Smooth muscle cell (in vitro differentiated cells): ENCODE measurements at regions not wholly inside any gene's neighbourhood (a gene's known extent, or its start where the extent isn't known, plus 50 kb on each side); places are given as distances from the start of the nearest gene placed in this dataset.

ENCODE experiments used
- DNase-seq: peaks from one replicate; lab custom pipeline; 2025; ENCODE audit not compliant: unreplicated experiment; lab: John Stamatoyannopoulos, UW
- H2AFZ ChIP-seq: fragments of 200-600 bp; sonication (generic); 2 replicates; pipeline ENCODE4 v1.6.0; 2016; ENCODE audit warnings: antibody characterized with exemption, low read depth, mild to moderate bottlenecking
- H3F3A ChIP-seq: fragments of 200-600 bp; sonication (generic); 2 replicates; pipeline ENCODE4 v1.6.0; 2017; ENCODE audit warnings: antibody characterized with exemption, low read depth
- H3K27ac ChIP-seq: fragments of 200-600 bp; sonication (generic); 2 replicates; pipeline ENCODE4 v1.5.1; 2016; ENCODE audit warnings: low read depth, mild to moderate bottlenecking
- H3K27me3 ChIP-seq: fragments of 200-600 bp; sonication (generic); 2 replicates; pipeline ENCODE4 v1.6.1; 2016; ENCODE audit warnings: low read depth, mild to moderate bottlenecking
- H3K36me3 ChIP-seq: fragments of 200-600 bp; sonication (generic); 2 replicates; pipeline ENCODE4 v1.5.1; 2016; ENCODE audit warnings: low read depth
- H3K4me1 ChIP-seq: fragments of 200-600 bp; sonication (generic); 2 replicates; pipeline ENCODE4 v1.5.1; 2016; ENCODE audit warnings: low read depth
- H3K4me2 ChIP-seq: fragments of 200-600 bp; sonication (generic); 2 replicates; pipeline ENCODE4 v1.6.0; 2016; ENCODE audit warnings: mild to moderate bottlenecking
- H3K4me3 ChIP-seq: fragments of 200-600 bp; sonication (generic); 2 replicates; pipeline ENCODE4 v1.5.1; 2016; ENCODE audit warnings: mild to moderate bottlenecking
- H3K79me2 ChIP-seq: fragments of 200-600 bp; sonication (generic); 2 replicates; pipeline ENCODE4 v1.6.0; 2016; ENCODE audit warnings: low read depth, mild to moderate bottlenecking
- H3K9ac ChIP-seq: fragments of 200-600 bp; sonication (generic); 2 replicates; pipeline ENCODE4 v1.6.0; 2016; ENCODE audit warnings: low read depth
- H3K9me3 ChIP-seq: fragments of 200-600 bp; sonication (generic); replicated peaks from 2 replicates; pipeline ENCODE4 v1.5.1; 2016; ENCODE audit warnings: low read depth
- H4K20me1 ChIP-seq: fragments of 200-600 bp; sonication (generic); 2 replicates; pipeline ENCODE4 v1.6.0; 2016; ENCODE audit warnings: low read depth
- WGBS: methylation state at CpG from one replicate; pipeline ENCODE4 v1.1.7; 2016; ENCODE audit warnings: low lambda C conversion rate; 5-methylcytosine and 5-hydroxymethylcytosine counted together
- TF ChIP-seq, protein P1 (sequence below): fragments of 200-600 bp; sonication (generic); IDR thresholded peaks from 2 replicates; pipeline ENCODE4 v1.5.1; 2017; ENCODE audit warnings: borderline replicate concordance, mild to moderate bottlenecking, antibody characterized with exemption; ENCODE audit not compliant: insufficient read depth, poor library complexity, severe bottlenecking

DNA sequence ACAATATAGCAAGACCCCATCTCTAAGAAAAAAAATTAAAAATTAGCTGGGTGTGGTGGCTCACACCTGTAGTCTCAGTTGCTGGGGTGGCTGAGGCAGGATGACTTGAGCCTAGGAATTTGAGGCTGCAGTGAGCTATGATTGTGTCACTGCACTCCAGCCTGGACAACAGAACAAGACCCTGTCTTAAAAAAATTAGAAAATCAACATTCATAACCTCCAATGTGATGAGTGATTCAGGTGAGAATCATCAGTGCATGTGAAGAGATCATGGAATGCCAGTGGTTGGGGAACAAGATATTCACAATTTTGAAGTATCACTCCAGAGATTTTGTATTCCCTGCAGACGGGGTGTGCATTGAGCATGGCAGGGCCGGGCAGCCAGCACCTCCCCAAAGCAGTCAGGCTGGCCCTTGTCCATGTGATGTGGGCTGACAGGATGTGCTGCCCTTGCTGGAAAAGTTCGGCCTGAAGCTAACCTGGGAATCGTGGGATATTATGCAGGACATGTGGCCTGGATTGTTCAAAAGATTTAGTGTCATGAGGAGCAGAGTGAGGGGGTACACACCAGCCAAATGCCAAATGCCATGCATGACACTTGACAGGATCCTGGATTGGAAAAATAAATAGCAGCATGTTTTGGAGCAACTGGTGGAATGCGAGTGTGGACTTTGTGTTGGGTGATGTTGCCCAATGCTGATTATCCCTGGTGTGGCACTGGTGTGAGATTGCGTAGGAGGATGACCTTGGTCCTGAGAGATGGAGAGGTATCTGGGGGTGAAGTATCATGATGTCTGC, 189.0 kb downstream of the RGS3 start:
- no peaks in the 10 kb centered on the region for H3K79me2 ChIP-seq
- H4K20me1 ChIP-seq, result no peaks in the 10 kb centered on the region
- no peaks in the 10 kb centered on the region for H3K9me3 ChIP-seq
- no peaks in the 10 kb centered on the region for H3F3A ChIP-seq
- TF ChIP-seq, protein P1, sequence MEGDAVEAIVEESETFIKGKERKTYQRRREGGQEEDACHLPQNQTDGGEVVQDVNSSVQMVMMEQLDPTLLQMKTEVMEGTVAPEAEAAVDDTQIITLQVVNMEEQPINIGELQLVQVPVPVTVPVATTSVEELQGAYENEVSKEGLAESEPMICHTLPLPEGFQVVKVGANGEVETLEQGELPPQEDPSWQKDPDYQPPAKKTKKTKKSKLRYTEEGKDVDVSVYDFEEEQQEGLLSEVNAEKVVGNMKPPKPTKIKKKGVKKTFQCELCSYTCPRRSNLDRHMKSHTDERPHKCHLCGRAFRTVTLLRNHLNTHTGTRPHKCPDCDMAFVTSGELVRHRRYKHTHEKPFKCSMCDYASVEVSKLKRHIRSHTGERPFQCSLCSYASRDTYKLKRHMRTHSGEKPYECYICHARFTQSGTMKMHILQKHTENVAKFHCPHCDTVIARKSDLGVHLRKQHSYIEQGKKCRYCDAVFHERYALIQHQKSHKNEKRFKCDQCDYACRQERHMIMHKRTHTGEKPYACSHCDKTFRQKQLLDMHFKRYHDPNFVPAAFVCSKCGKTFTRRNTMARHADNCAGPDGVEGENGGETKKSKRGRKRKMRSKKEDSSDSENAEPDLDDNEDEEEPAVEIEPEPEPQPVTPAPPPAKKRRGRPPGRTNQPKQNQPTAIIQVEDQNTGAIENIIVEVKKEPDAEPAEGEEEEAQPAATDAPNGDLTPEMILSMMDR, result no peak
- no peak overlapping the region for H3K4me2 ChIP-seq
- peaks cover 14% of the 10 kb centered on the region for H3K4me1 ChIP-seq
- no peak overlapping the region for H3K27ac ChIP-seq
- no peak overlapping the region for H2AFZ ChIP-seq
- WGBS, result 92% methylated on average over 6 of the region's 6 CpGs
- no peaks in the 10 kb centered on the region for H3K36me3 ChIP-seq
- DNase-seq, result no peak
- H3K9ac ChIP-seq, result no peak overlapping the region
- H3K27me3 ChIP-seq, result no peaks in the 10 kb centered on the region
- H3K4me3 ChIP-seq, result no peak overlapping the region

DNA sequence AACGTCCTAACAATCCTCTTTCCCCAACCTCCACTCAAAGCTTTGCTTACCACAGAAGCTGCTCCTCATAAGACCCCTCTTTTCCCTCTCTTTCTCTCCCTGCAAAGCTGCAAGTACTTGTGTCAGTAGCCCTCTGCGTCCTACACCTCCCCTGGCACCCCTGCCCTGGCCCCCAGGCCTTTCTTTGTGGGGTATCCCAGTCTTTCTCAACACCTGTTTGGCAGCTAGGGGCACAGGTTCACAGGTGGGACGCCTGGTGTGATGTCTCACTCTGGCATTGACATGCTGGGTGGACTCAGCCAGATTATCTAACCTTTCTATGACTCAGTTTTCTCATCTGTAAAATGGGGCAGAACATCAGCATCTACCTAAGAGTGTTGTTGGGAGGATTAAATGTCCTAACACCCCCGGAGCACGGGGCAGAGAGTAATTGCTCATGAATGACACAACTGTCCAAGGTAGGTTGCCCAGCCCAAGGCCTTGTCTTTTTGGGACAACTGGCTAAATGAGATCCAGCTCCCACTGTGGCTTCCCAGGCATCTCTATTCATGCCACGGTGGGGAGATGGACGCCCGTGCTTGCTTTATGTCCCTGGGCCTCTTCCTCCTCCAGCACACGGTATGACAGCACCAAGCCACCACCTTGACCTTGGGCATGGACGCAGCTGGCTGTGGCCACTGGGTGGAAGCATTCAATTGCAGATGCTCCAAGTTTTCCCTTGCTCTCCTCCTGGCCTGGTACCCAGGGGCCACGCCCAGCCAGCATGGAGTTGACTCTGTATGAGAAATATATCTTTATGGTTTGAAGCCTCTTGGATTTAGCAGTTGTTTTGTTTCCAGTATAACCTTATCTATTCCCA, 190.4 kb downstream of the RGS3 start:
- 88% methylated on average over 11 of the region's 11 CpGs for WGBS
- H4K20me1 ChIP-seq, result no peaks in the 10 kb centered on the region
- no peak overlapping the region for H3K4me2 ChIP-seq
- H3K79me2 ChIP-seq, result no peaks in the 10 kb centered on the region
- peaks cover 14% of the 10 kb centered on the region for H3K4me1 ChIP-seq
- no peaks in the 10 kb centered on the region for H3K36me3 ChIP-seq
- peak overlapping the region; percentile 85 for H2AFZ ChIP-seq
- no peak for DNase-seq
- no peaks in the 10 kb centered on the region for H3K27me3 ChIP-seq
- no peak overlapping the region for H3K27ac ChIP-seq
- TF ChIP-seq, protein P1, result no peak
- no peak overlapping the region for H3K9ac ChIP-seq
- H3K4me3 ChIP-seq, result no peak overlapping the region
- H3F3A ChIP-seq, result no peaks in the 10 kb centered on the region
- H3K9me3 ChIP-seq, result no peaks in the 10 kb centered on the region

DNA sequence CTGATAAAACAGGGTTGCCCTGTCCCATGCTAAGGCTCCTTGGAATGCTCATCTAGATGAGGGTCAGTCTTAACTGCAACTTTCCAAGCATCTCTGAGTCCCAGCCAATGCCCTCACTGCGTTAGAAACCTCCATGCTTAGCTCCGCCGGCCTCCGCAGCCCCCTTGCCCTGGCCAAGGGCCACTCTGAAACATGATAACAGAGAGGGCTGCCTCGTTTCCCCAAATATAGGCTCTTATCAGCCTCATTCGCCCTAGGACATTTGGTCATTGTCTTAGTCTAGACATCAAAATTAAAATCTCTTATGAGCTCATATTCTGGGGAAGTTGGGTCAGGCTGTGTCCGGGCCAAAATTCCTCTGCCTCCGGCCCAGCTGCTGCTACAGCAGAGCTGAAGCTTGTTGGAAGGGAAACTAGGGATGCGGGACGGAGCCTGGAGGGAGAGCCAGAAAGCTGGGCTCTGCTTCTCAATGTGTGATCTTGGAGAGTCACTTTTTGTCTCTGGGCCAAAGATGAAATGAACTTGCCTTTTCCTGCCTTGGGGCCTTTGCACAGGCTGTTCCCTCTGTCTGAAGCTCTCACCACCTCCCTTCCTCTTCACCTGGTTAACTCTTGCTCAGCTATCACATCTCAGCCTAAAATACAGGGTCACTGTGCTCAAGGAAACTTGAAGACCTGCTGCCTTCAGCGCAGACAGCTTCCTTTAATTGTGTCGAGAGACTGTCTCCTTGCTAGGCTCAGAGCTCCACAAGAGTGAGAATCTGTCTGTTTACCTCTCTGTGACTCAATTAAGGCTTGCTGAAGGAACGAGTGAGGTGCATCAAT, 191.3 kb downstream of the RGS3 start:
- no peaks in the 10 kb centered on the region for H3K27me3 ChIP-seq
- H3K27ac ChIP-seq, result no peak overlapping the region
- H3K79me2 ChIP-seq, result no peaks in the 10 kb centered on the region
- TF ChIP-seq, protein P1, result no peak
- H3K4me2 ChIP-seq, result no peak overlapping the region
- WGBS, result 74% methylated on average over 13 of the region's 13 CpGs
- H3K36me3 ChIP-seq, result no peaks in the 10 kb centered on the region
- no peak overlapping the region for H3K4me3 ChIP-seq
- no peaks in the 10 kb centered on the region for H3F3A ChIP-seq
- H2AFZ ChIP-seq, result peak overlapping the region; percentile 85
- DNase-seq, result no peak
- H3K9ac ChIP-seq, result no peak overlapping the region
- no peaks in the 10 kb centered on the region for H4K20me1 ChIP-seq
- H3K4me1 ChIP-seq, result peaks cover 14% of the 10 kb centered on the region
- H3K9me3 ChIP-seq, result no peaks in the 10 kb centered on the region
